Left ventricle myocardium superior (tissue), 1 donor: ENCODE measurements at regions not wholly inside any gene's neighbourhood (a gene's known extent, or its start where the extent isn't known, plus 50 kb on each side); places are given as distances from the start of the nearest gene placed in this dataset.
A peak's percentile ranks its signal among the peaks of the same experiment; 100 is the strongest.

Source experiments
- ATAC-seq: fragments of 200-7000 bp; cut with Tn5 transposase; one replicate; pipeline ENCODE4 v1.9.1; 2020; ENCODE audit warnings: mild to moderate bottlenecking, moderate library complexity
- DNase-seq: peaks from one replicate; pipeline ENCODE4 v3.0.0-alpha.2; 2020
- intact Hi-C: fragments of 100-400 bp; cut with micrococcal nuclease; formaldehyde crosslinking; loops from one replicate; pipeline ENCODE4 v1.11.0; 2022
- donor health status: DM: no; HTN: yes; CAD: no; lungs with severe emphysema.

DNA sequence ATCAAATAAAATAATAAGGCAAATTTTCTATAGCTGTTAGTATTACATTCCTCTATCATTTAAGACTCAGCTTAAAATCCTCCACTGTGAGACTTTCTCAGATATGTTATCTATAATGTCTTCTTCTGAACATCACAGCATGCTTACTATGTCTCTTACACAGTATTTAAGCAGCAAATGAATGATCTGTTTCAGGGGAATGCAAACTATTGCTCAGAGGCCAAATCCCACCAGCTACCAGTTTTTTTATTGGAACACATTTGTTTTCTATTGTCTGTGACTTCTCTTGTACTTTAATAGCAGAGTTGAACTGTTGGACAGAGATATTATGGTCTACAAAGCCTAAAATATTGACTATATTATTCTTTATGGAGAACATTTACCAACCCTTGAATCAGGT, 59.6 kb downstream of the C3orf38 start:
- intact Hi-C loops = loop anchor here (10.0 kb wide), 1 partner anchor 895 kb away; the partner anchor contains the start of gene EPHA3

DNA sequence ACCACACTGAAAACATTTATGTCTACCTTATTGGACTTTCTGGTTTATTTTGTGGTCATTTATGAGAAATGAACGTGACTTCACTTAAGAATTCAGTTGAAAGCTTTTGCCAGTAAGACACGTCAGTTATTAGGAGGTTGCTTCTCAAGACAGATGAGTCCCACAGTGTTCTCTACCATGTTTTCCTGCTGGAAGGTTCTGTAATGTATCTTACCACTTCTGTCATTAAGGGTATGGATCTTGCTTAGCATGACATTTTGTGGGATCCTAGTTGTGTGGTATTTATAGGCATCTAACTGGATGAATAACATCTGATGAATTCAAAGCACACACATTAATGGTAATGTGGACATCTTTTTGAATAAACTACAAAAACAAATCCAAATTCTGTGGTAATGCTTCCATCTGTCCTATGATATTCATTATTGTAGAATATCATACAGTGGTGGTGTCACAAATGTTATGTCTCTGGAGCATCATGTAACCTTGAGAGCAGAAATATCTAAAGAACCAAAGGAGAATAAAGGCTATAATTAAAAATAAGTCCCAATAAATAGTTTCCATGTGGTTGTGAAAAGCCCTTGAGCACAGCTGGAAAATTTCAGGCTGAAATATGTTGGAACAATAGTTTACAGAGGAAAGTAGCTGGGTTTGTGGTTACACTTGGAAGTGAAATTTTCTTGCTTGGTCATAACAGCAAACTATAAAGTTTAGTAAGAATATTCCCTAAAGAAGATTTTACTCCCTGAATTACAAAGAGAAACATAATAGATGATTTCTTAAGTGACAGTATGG, 61.5 kb downstream of the C3orf38 start:
- no peak for DNase-seq
- intact Hi-C loops = no loop called here
- no peak for ATAC-seq

More for the DNA sequence above, 59.6 kb downstream of the C3orf38 start:
- DNase-seq = no peak
- no peak for ATAC-seq

DNA sequence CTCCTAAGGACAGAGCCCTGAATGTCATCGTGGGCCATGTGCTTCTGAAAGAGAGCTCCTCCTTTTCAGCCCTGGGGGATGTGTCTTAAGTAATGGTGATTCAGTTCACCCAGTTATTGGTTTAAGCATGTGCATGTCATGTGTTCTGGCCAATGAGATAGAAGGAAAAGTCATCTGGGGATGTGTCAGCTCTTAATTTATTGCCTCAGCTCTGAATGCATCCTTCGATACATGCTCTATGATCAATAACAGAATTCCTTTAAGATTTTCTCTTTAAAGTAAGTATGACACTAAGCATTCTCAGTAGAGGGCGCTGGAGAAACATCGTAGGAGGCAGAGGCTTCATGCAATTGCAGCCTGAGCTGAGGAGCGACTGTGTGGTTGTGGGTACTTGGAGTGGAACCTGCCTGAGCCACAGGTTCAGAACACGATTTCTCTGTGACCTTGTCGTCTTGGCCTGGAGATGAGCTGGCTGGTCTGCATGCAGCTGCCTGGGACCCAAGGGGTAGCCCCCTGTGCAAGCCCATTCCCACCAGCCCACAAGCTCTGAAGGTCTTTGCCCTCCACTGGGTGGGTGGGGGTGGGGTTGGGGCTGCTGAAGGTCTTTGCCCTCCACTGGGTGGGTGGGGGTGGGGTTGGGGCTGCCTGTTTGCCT, 69.5 kb downstream of the C3orf38 start:
- no peak for DNase-seq
- peak; percentile 38 for ATAC-seq
- intact Hi-C loops = no loop called here

GRCh38 chr3:88220126-88220525, 70.4 kb downstream of the C3orf38 start:
- DNase-seq = no peak
- no peak for ATAC-seq
- intact Hi-C loops = no loop called here

GRCh38 chr3:88221726-88222125, 72.0 kb downstream of the C3orf38 start:
- intact Hi-C loops = no loop called here

DNA sequence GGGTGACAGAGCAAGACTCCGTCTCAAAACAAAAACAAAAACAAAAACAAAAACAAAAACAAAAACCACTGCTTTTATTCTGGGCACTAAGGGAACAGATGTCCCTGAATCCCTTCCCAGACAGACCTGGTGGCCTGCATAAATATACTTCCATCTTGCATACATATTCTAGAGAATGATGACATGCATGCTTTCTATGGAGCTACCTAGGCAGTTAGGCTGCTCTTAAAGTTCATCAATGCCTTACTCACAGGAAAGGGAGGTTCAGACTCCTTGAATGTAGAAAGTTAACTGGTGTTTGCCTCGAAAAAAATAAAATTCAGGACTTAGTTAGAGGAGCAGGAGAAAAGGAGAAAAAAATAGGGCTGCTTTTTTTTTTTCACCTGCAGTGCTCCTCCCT, 72.6 kb downstream of the C3orf38 start:
- intact Hi-C loops = no loop called here
- no peak for DNase-seq

More at GRCh38 chr3:88221726-88222125, 72.0 kb downstream of the C3orf38 start:
- DNase-seq = no peak
- no peak for ATAC-seq

GRCh38 chr3:88225326-88226008, 75.7 kb downstream of the C3orf38 start:
- DNase-seq (no peak), ATAC-seq (no peak)
- intact Hi-C loops = no loop called here

More for the DNA sequence above, 72.6 kb downstream of the C3orf38 start:
- no peak for ATAC-seq

GRCh38 chr3:88226910-88227309, 77.2 kb downstream of the C3orf38 start:
- no peak for DNase-seq
- ATAC-seq = no peak
- intact Hi-C loops = no loop called here

- DNase-seq = no peak
- intact Hi-C loops = no loop called here
- ATAC-seq = no peak
These were observed 80.9 kb downstream of the C3orf38 start for GRCh38 chr3:88230638-88231037.

DNA sequence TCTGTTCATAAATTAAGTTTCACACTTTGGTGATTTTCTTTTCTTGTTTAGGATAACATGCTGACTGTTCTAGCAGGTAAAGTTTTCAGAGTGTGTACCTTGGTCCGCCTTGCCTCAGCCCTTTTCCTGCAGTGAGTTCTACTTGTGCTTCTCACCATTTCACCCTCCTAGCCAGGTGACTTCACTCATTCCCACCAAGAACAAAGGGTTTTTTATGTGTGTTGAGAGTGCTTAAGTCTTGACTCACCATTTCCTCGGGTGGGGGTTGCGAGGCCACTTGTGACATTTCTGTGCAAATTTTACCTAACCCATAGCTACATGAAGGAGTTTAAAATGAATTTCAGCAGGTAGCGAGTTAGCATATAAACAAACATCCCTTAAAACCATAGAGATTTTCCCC, 81.4 kb downstream of the C3orf38 start:
- no peak for DNase-seq
- ATAC-seq = no peak
- intact Hi-C loops = no loop called here

GRCh38 chr3:88231632-88232031, 81.9 kb downstream of the C3orf38 start:
- DNase-seq (no peak), ATAC-seq (no peak)
- intact Hi-C loops = no loop called here

- DNase-seq = no peak
- no peak for ATAC-seq
- intact Hi-C loops = no loop called here
These were observed 85.3 kb downstream of the C3orf38 start for GRCh38 chr3:88235102-88235501.

DNA sequence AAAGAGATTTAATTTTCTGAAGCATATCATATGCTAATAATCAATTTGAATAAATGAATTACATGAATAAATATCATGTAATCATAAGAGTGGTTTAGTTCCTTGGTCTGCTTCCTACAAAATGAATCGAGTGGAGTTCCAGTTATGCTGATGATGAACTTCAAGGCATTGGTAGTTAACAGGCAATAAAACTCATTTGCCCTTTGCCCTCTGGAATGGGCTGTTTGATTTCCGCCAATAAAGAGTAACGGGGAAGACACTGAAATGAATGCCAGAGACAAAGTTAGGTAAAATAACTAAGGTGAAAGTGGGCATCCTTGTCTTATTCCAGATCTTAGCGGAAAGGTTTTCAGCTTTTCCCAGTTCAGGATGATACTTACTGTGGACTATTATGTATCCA, 90.1 kb downstream of the C3orf38 start:
- intact Hi-C loops = no loop called here
- ATAC-seq (no peak), DNase-seq (no peak)

- intact Hi-C loops = no loop called here
- ATAC-seq (no peak), DNase-seq (no peak)
These were observed 98.9 kb downstream of the C3orf38 start for GRCh38 chr3:88248658-88249057.

- intact Hi-C loops = no loop called here
- DNase-seq (no peak), ATAC-seq (no peak)
These were observed 109.3 kb downstream of the C3orf38 start for GRCh38 chr3:88259045-88259444.

DNA sequence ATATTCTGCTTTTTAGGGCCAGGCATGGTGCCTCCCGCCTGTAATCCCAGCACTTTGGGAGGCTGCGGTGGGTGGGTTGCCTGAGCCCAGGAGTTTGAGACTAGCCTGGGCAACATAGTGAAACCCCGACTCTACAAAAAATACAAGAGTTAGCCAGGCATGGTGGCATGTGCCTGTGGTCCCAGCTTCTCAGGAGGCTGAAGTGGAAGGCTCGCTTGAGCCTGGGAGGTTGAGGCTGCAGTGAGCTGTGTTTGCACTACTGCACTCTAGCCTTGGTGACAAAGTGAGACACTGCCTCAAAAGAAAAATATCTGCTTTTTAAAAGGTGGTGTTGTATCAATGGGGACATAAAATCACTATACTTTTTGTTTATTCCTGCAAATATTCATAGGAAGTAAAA, 112.8 kb downstream of the C3orf38 start:
- DNase-seq (no peak), ATAC-seq (no peak)
- intact Hi-C loops = no loop called here

DNA sequence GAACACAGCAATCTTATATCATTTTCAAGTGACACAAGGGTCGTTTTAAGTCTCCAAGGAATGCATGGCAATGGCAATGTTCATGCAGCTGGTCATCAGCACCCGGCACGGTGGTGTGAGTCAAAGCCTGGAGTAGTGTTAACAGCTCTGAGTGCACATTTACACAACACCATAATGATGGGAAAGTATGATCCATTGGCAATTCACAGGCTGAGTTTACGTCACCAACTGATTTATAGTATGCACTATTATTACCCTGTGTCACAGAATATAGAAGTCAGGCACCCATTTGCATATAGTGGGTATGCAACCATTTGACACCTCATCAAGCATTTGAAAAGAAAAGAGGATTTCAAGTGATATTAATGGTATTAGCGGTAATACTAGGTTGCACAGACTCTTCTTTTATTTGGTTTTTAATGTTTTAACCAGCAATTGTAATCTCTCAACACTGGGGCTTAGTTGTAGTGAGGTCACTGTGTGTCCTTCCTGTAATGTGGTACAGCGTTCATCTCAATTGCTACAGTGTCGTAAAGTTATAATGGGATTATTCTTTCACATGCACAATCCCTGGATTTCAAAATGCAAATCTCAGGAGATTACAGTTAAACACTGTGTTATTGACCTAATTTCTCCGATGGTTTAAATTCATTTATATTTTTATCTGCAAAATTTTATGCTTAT, 113.8 kb downstream of the C3orf38 start:
- no peak for DNase-seq
- intact Hi-C loops = no loop called here
- ATAC-seq = no peak

DNA sequence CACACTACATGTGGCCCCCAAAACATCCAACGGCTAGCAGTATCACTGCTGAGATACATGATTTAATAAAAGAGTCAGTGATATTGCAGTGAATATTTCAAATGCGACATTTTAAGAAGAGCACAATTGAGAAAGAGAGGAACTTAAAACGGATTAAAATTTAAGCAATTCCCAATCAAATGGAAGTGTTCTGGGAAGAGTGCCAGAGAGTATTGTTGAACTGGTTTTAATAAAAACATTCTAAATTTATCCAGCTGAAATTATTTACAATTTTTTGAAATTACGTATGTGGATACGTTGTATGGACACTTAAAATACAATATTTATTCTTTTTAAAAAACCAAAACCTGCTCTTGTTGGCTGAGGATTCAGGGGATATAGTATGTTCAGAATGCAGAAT, 117.7 kb downstream of the C3orf38 start:
- intact Hi-C loops = no loop called here
- ATAC-seq (no peak), DNase-seq (no peak)

- no peak for ATAC-seq
- intact Hi-C loops = no loop called here
- DNase-seq = no peak
These were observed 118.1 kb downstream of the C3orf38 start for GRCh38 chr3:88267847-88268246.

DNA sequence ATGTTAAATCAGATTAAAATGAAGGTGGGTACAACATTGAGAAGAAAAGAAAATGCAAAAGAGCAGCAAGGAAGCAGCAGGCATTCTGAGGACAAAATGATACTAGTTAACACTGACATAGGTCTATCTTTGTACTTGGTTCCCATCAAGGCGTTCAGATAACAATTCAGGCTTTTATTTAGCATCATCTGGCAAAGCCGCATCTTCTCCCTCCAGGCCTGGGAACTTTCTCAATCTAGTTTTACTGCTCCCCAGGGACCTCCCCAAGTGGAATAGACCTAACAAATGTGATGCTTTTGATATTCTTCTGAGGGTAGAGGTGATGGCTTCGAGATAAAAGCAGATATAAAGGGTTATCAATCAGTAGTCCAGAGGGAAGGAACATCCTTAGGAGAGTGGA, 130.6 kb downstream of the C3orf38 start:
- DNase-seq (no peak), ATAC-seq (no peak)
- intact Hi-C loops = no loop called here
